ENCODE measurements at regions not wholly inside any gene's neighbourhood (a gene's known extent, or its start where the extent isn't known, plus 50 kb on each side); places are given as distances from the start of the nearest gene placed in this dataset.

- no peak for TF ChIP-seq CTCF (IDR thresholded peaks at IDR 0.05; ENCODE audit: insufficient read depth, low read depth, low read length, missing control alignments)
- DNase-seq (ENCODE audit: low read depth), result no peak
- H3K4me3 ChIP-seq (ENCODE audit: low read depth, low read length), result no peak overlapping the region
Measured at GRCh38 chr2:198444800-198445287, 640.5 kb downstream of the PLCL1 start.

GRCh38 chr2:198441901-198442300 lies 637.5 kb downstream of the PLCL1 start:
- TF ChIP-seq CTCF (IDR thresholded peaks at IDR 0.05; ENCODE audit: insufficient read depth, low read depth, low read length, missing control alignments), result no peak
- no peak for DNase-seq (ENCODE audit: low read depth)
- no peak overlapping the region for H3K4me3 ChIP-seq (ENCODE audit: low read depth, low read length)

GRCh38 chr2:198441246-198441645 lies 636.9 kb downstream of the PLCL1 start:
- H3K4me3 ChIP-seq (ENCODE audit: low read depth, low read length), result no peak overlapping the region
- no peak for TF ChIP-seq CTCF (IDR thresholded peaks at IDR 0.05; ENCODE audit: insufficient read depth, low read depth, low read length, missing control alignments)
- DNase-seq (ENCODE audit: low read depth), result no peak

- no peak for DNase-seq (ENCODE audit: low read depth)
- no peak overlapping the region for H3K4me3 ChIP-seq (ENCODE audit: low read depth, low read length)
- TF ChIP-seq CTCF (IDR thresholded peaks at IDR 0.05; ENCODE audit: insufficient read depth, low read depth, low read length, missing control alignments), result no peak
Measured at GRCh38 chr2:198440833-198441232, 636.4 kb downstream of the PLCL1 start.

GRCh38 chr2:198438331-198438730 lies 633.9 kb downstream of the PLCL1 start:
- no peak for TF ChIP-seq CTCF (IDR thresholded peaks at IDR 0.05; ENCODE audit: insufficient read depth, low read depth, low read length, missing control alignments)
- no peak overlapping the region for H3K4me3 ChIP-seq (ENCODE audit: low read depth, low read length)
- no peak for DNase-seq (ENCODE audit: low read depth)

- DNase-seq (ENCODE audit: low read depth), result no peak
- TF ChIP-seq CTCF (IDR thresholded peaks at IDR 0.05; ENCODE audit: insufficient read depth, low read depth, low read length, missing control alignments), result no peak
- H3K4me3 ChIP-seq (ENCODE audit: low read depth, low read length), result no peak overlapping the region
Measured at GRCh38 chr2:198424112-198424511, 619.7 kb downstream of the PLCL1 start.

GRCh38 chr2:198417836-198418235 lies 613.4 kb downstream of the PLCL1 start:
- DNase-seq (ENCODE audit: low read depth), result no peak
- H3K4me3 ChIP-seq (ENCODE audit: low read depth, low read length), result no peak overlapping the region
- no peak for TF ChIP-seq CTCF (IDR thresholded peaks at IDR 0.05; ENCODE audit: insufficient read depth, low read depth, low read length, missing control alignments)

Data from GM12865 (cell line).